ENCODE measurements at regions not wholly inside any gene's neighbourhood (a gene's known extent, or its start where the extent isn't known, plus 50 kb on each side); places are given as distances from the start of the nearest gene placed in this dataset.

- peaks cover 0 to 2% of the 10 kb centered on the region in 2 donors for H3K4me1 ChIP-seq (ENCODE audit: control insufficient read depth in 2 of 2, insufficient read depth in 2 of 2, low read length in 1 of 2)
- no peak overlapping the region for H3K27ac ChIP-seq (ENCODE audit: low read depth in 2 of 2, low read length in 1 of 2)
- H3K27me3 ChIP-seq (ENCODE audit: control insufficient read depth in 1 of 2, insufficient read depth in 2 of 2, low read length in 2 of 2) = no peaks in the 10 kb centered on the region
- H3K4me3 ChIP-seq (ENCODE audit: low read depth in 1 of 2, low read length in 2 of 2) = no peak overlapping the region
- whole genome bisulfite sequencing, 2 donors = 51 to 65% methylated on average over 5 of the region's 5 CpGs
- H3K9me3 ChIP-seq (ENCODE audit: control insufficient read depth in 2 of 2, insufficient read depth in 1 of 2, low read depth in 1 of 2, low read length in 1 of 2) = peaks cover 0 to 19% of the 10 kb centered on the region in 2 donors
- no peaks in the 10 kb centered on the region for H3K36me3 ChIP-seq (ENCODE audit: control insufficient read depth in 2 of 2, insufficient read depth in 2 of 2, low read length in 1 of 2)
These were observed 595.8 kb upstream of the MKI67 start for GRCh38 chr10:128721963-128722445.

GRCh38 chr10:128722947-128723346 lies 596.7 kb upstream of the MKI67 start:
- Histone ChIP-seq H3K27ac (ENCODE audit: low read depth in 2 of 2, low read length in 1 of 2) (no peak overlapping the region), H3K4me1 (ENCODE audit: control insufficient read depth in 2 of 2, insufficient read depth in 2 of 2, low read length in 1 of 2) (peaks cover 0 to 2% of the 10 kb centered on the region in 2 donors), H3K9me3 (ENCODE audit: control insufficient read depth in 2 of 2, insufficient read depth in 1 of 2, low read depth in 1 of 2, low read length in 1 of 2) (peaks cover 0 to 18% of the 10 kb centered on the region in 2 donors), H3K36me3 (ENCODE audit: control insufficient read depth in 2 of 2, insufficient read depth in 2 of 2, low read length in 1 of 2) (no peaks in the 10 kb centered on the region), H3K27me3 (ENCODE audit: control insufficient read depth in 1 of 2, insufficient read depth in 2 of 2, low read length in 2 of 2) (no peaks in the 10 kb centered on the region), H3K4me3 (ENCODE audit: low read depth in 1 of 2, low read length in 2 of 2) (no peak overlapping the region)
- WGBS, 2 donors = 63 to 88% methylated on average over 3 of the region's 3 CpGs

DNA sequence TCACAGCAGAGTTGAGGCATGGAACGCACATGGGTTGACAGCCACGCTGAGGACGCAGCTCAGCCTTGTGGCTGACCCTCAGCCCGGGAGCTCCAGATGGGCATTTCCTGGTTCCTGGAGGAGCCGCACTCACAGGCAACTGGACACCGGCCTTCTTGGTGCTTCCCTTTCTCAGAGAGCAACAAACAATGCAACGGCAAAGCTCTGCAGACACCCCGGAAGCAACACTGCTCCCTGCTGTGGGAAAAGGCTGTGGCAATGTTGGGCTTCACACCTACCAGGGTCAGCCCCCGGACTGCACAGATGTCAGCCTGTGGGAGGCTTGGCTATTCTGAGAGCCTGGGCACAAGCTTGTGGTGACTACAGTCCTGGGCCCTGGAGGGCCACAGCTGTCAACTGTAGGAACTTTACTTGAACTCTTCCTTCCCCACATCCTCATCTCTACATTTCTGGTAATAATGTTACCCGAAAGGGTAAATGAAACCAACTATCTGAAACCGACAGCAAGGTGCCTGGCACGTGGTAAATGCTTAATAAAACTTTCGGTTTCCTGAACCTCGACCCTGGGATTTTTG lies 597.5 kb upstream of the MKI67 start:
- Histone ChIP-seq H3K9me3 (ENCODE audit: control insufficient read depth in 2 of 2, insufficient read depth in 1 of 2, low read depth in 1 of 2, low read length in 1 of 2) (peaks cover 0 to 18% of the 10 kb centered on the region in 2 donors), H3K4me1 (ENCODE audit: control insufficient read depth in 2 of 2, insufficient read depth in 2 of 2, low read length in 1 of 2) (peaks cover 0 to 2% of the 10 kb centered on the region in 2 donors), H3K36me3 (ENCODE audit: control insufficient read depth in 2 of 2, insufficient read depth in 2 of 2, low read length in 1 of 2) (no peaks in the 10 kb centered on the region), H3K27ac (ENCODE audit: low read depth in 2 of 2, low read length in 1 of 2) (no peak overlapping the region), H3K4me3 (ENCODE audit: low read depth in 1 of 2, low read length in 2 of 2) (no peak overlapping the region), H3K27me3 (ENCODE audit: control insufficient read depth in 1 of 2, insufficient read depth in 2 of 2, low read length in 2 of 2) (no peaks in the 10 kb centered on the region)
- WGBS, 2 donors = 78 to 79% methylated on average over 14 of the region's 14 CpGs

DNA sequence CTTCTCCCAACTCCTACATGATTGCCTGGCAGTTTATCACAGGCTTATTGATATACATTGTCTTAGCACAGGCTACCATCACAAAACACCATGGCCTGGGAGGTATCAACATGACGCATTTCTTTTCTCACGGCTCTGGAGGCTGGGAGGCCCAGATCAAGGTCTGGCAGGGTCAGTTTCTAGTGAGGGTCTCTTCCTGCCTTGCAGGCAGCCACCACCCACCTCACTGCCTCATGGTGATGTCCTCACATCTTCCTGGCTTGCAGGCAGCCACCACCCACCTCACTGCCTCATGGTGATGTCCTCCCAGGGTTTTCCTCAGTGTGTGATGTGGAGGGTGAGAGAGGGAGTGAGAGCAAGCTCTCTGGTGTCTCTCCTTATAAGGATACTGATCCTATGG lies 599.3 kb upstream of the MKI67 start:
- Histone ChIP-seq H3K27ac (ENCODE audit: low read depth in 2 of 2, low read length in 1 of 2) (no peak overlapping the region), H3K36me3 (ENCODE audit: control insufficient read depth in 2 of 2, insufficient read depth in 2 of 2, low read length in 1 of 2) (no peaks in the 10 kb centered on the region), H3K4me3 (ENCODE audit: low read depth in 1 of 2, low read length in 2 of 2) (no peak overlapping the region), H3K9me3 (ENCODE audit: control insufficient read depth in 2 of 2, insufficient read depth in 1 of 2, low read depth in 1 of 2, low read length in 1 of 2) (peaks cover 0 to 10% of the 10 kb centered on the region in 2 donors), H3K4me1 (ENCODE audit: control insufficient read depth in 2 of 2, insufficient read depth in 2 of 2, low read length in 1 of 2) (peaks cover 0 to 2% of the 10 kb centered on the region in 2 donors), H3K27me3 (ENCODE audit: control insufficient read depth in 1 of 2, insufficient read depth in 2 of 2, low read length in 2 of 2) (no peaks in the 10 kb centered on the region)
- 82 to 85% methylated on average over 2 of the region's 2 CpGs for WGBS, 2 donors

DNA sequence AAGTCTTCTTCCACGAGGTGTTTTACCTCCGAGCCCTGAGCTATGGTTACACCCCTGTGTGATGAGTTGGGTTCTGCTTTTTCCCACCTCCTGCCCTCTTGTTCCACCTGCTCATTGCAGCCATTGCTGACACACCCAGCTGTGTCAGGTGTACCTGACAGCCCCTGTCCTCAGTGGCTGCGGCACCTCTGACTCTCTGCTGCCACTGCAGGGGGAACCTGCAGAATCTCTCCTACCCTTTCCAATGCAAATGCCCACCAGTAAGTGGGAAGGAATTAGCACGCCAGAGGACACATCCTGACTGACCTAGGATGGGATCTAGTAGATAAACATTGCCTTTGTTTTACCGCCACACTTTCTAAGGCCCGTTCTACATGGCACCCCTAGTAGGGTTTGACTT lies 600.9 kb upstream of the MKI67 start:
- H3K27ac ChIP-seq (ENCODE audit: low read depth in 2 of 2, low read length in 1 of 2) = no peak overlapping the region
- peaks cover 0 to 2% of the 10 kb centered on the region in 2 donors for H3K4me1 ChIP-seq (ENCODE audit: control insufficient read depth in 2 of 2, insufficient read depth in 2 of 2, low read length in 1 of 2)
- 54 to 68% methylated on average over 6 of the region's 6 CpGs for WGBS, 2 donors
- H3K36me3 ChIP-seq (ENCODE audit: control insufficient read depth in 2 of 2, insufficient read depth in 2 of 2, low read length in 1 of 2) = no peaks in the 10 kb centered on the region
- peaks cover 0 to 12% of the 10 kb centered on the region in 2 donors for H3K9me3 ChIP-seq (ENCODE audit: control insufficient read depth in 2 of 2, insufficient read depth in 1 of 2, low read depth in 1 of 2, low read length in 1 of 2)
- no peak overlapping the region for H3K4me3 ChIP-seq (ENCODE audit: low read depth in 1 of 2, low read length in 2 of 2)
- no peaks in the 10 kb centered on the region for H3K27me3 ChIP-seq (ENCODE audit: control insufficient read depth in 1 of 2, insufficient read depth in 2 of 2, low read length in 2 of 2)

DNA sequence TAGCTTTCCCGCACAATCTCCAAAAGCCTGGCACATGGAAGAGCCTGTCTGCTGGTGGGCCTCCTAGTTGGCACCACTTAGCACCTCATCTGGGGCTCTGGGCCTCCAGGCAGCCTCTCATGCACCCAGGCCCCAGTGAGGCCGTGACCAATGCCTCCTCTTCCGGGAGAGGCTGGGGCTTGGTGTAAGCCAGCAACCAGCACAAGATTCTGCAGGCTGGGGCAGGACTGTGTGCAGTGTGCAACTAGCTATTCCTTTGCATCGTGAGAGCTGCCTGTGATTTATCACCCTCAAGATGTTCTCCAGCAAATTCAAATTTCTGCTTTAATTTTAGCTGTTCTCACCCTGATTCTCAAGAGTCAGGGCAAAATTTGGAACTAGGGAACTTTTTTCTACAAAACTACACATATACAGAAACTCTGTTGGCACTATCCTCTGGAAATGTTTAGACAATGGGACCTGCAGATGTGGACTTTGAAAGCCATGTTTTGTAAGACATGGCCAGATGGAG lies 603.7 kb upstream of the MKI67 start:
- H3K36me3 ChIP-seq (ENCODE audit: control insufficient read depth in 2 of 2, insufficient read depth in 2 of 2, low read length in 1 of 2) = no peaks in the 10 kb centered on the region
- H3K27me3 ChIP-seq (ENCODE audit: control insufficient read depth in 1 of 2, insufficient read depth in 2 of 2, low read length in 2 of 2) = no peaks in the 10 kb centered on the region
- whole genome bisulfite sequencing, 2 donors = 75 to 77% methylated on average over 4 of the region's 4 CpGs
- H3K27ac ChIP-seq (ENCODE audit: low read depth in 2 of 2, low read length in 1 of 2) = no peak overlapping the region
- peaks cover 4 to 9% of the 10 kb centered on the region in 2 donors for H3K9me3 ChIP-seq (ENCODE audit: control insufficient read depth in 2 of 2, insufficient read depth in 1 of 2, low read depth in 1 of 2, low read length in 1 of 2)
- no peak overlapping the region for H3K4me3 ChIP-seq (ENCODE audit: low read depth in 1 of 2, low read length in 2 of 2)
- H3K4me1 ChIP-seq (ENCODE audit: control insufficient read depth in 2 of 2, insufficient read depth in 2 of 2, low read length in 1 of 2) = no peaks in the 10 kb centered on the region

GRCh38 chr10:128730922-128731321 lies 604.7 kb upstream of the MKI67 start:
- Histone ChIP-seq H3K36me3 (ENCODE audit: control insufficient read depth in 2 of 2, insufficient read depth in 2 of 2, low read length in 1 of 2) (no peaks in the 10 kb centered on the region), H3K27me3 (ENCODE audit: control insufficient read depth in 1 of 2, insufficient read depth in 2 of 2, low read length in 2 of 2) (no peaks in the 10 kb centered on the region), H3K4me1 (ENCODE audit: control insufficient read depth in 2 of 2, insufficient read depth in 2 of 2, low read length in 1 of 2) (no peaks in the 10 kb centered on the region), H3K27ac (ENCODE audit: low read depth in 2 of 2, low read length in 1 of 2) (no peak overlapping the region), H3K9me3 (ENCODE audit: control insufficient read depth in 2 of 2, insufficient read depth in 1 of 2, low read depth in 1 of 2, low read length in 1 of 2) (peaks cover 4 to 9% of the 10 kb centered on the region in 2 donors), H3K4me3 (ENCODE audit: low read depth in 1 of 2, low read length in 2 of 2) (no peak overlapping the region)
- WGBS, 2 donors = 90 to 91% methylated on average over 13 of the region's 13 CpGs

DNA sequence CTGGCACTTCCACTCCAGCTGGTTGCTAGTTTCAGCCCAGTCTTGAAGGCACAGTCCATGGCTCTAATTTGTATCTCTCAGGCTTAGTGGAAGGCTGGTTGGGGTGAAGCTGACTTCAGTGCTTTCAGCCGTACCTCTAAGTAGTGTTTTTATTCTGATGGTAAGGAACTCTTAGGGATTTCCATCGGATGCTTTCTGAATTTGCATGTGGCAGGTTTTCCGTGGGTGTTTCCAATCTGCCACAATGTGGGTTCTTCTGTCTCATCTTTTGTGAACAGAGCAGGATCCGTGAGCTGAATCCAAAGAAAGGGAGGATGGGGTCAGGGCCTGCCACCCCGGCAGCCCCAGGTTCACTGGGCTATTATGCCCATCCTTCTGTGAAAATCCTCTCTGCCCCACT lies 607.9 kb upstream of the MKI67 start:
- no peaks in the 10 kb centered on the region for H3K4me1 ChIP-seq (ENCODE audit: control insufficient read depth in 2 of 2, insufficient read depth in 2 of 2, low read length in 1 of 2)
- no peaks in the 10 kb centered on the region for H3K27me3 ChIP-seq (ENCODE audit: control insufficient read depth in 1 of 2, insufficient read depth in 2 of 2, low read length in 2 of 2)
- no peaks in the 10 kb centered on the region for H3K36me3 ChIP-seq (ENCODE audit: control insufficient read depth in 2 of 2, insufficient read depth in 2 of 2, low read length in 1 of 2)
- peaks cover 4 to 6% of the 10 kb centered on the region in 2 donors for H3K9me3 ChIP-seq (ENCODE audit: control insufficient read depth in 2 of 2, insufficient read depth in 1 of 2, low read depth in 1 of 2, low read length in 1 of 2)
- H3K4me3 ChIP-seq (ENCODE audit: low read depth in 1 of 2, low read length in 2 of 2) = no peak overlapping the region
- H3K27ac ChIP-seq (ENCODE audit: low read depth in 2 of 2, low read length in 1 of 2) = no peak overlapping the region
- 87 to 88% methylated on average over 5 of the region's 5 CpGs for WGBS, 2 donors

DNA sequence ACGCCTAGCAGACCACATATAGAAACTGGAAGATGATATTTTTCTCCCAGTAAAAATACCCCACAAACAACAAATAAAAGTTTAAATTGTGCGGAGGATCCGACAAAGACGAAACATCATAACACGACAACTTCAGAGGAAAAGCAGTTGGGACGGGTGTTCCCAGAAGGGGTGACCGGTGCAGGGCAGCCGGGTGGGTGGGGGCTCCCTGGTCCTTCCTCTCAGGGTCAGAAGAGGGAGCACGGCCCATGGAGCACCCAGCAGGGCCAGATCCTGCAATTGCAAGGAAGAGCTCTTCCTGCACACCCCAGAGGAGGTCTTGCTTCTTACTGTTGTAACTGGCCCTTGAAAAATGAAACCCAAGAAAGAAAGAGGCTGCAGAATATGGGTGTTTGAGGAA lies 608.5 kb upstream of the MKI67 start:
- Histone ChIP-seq H3K4me1 (ENCODE audit: control insufficient read depth in 2 of 2, insufficient read depth in 2 of 2, low read length in 1 of 2) (no peaks in the 10 kb centered on the region), H3K9me3 (ENCODE audit: control insufficient read depth in 2 of 2, insufficient read depth in 1 of 2, low read depth in 1 of 2, low read length in 1 of 2) (peaks cover 4 to 8% of the 10 kb centered on the region in 2 donors), H3K27me3 (ENCODE audit: control insufficient read depth in 1 of 2, insufficient read depth in 2 of 2, low read length in 2 of 2) (no peaks in the 10 kb centered on the region), H3K4me3 (ENCODE audit: low read depth in 1 of 2, low read length in 2 of 2) (no peak overlapping the region), H3K36me3 (ENCODE audit: control insufficient read depth in 2 of 2, insufficient read depth in 2 of 2, low read length in 1 of 2) (no peaks in the 10 kb centered on the region), H3K27ac (ENCODE audit: low read depth in 2 of 2, low read length in 1 of 2) (no peak overlapping the region)
- WGBS, 2 donors = 86 to 91% methylated on average over 9 of the region's 9 CpGs

DNA sequence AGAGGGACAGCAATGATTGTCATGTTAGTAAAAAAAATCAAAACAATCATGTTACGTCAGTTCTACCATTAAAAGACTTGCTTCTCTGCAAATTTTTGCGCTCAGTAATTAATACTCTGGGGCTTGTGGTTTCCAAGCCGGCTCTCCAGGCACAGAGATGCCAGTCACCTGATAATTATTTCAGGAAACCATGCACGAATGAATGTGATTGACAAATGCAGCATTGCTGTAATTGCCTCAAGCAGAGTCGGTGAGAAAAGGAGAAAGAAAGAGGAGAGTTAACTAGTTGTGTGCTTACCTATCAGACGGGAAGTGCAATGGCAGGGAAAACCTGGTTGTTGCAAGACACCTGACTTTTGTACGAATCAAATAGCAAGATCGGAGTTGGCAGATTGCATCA lies 609.8 kb upstream of the MKI67 start:
- H3K4me1 ChIP-seq (ENCODE audit: control insufficient read depth in 2 of 2, insufficient read depth in 2 of 2, low read length in 1 of 2) = no peaks in the 10 kb centered on the region
- no peak overlapping the region for H3K27ac ChIP-seq (ENCODE audit: low read depth in 2 of 2, low read length in 1 of 2)
- peaks cover 4 to 10% of the 10 kb centered on the region in 2 donors for H3K9me3 ChIP-seq (ENCODE audit: control insufficient read depth in 2 of 2, insufficient read depth in 1 of 2, low read depth in 1 of 2, low read length in 1 of 2)
- H3K36me3 ChIP-seq (ENCODE audit: control insufficient read depth in 2 of 2, insufficient read depth in 2 of 2, low read length in 1 of 2) = no peaks in the 10 kb centered on the region
- WGBS, 2 donors = 73 to 75% methylated on average over 8 of the region's 8 CpGs
- H3K27me3 ChIP-seq (ENCODE audit: control insufficient read depth in 1 of 2, insufficient read depth in 2 of 2, low read length in 2 of 2) = no peaks in the 10 kb centered on the region
- H3K4me3 ChIP-seq (ENCODE audit: low read depth in 1 of 2, low read length in 2 of 2) = no peak overlapping the region
